SK-N-MC (cell line): ENCODE measurements at regions not wholly inside any gene's neighbourhood (a gene's known extent, or its start where the extent isn't known, plus 50 kb on each side); places are given as distances from the start of the nearest gene placed in this dataset.

Experiments
- DNase-seq: peaks from one replicate; pipeline ENCODE4 v3.0.0-alpha.2; 2011; ENCODE audit warnings: low read depth, low spot score
- H3K27ac ChIP-seq: fragments of 200-600 bp; sonication (generic); 2 replicates; pipeline ENCODE4 v1.5.1; 2016; ENCODE audit warnings: mixed run types
- H3K36me3 ChIP-seq: fragments of 200-600 bp; sonication (generic); 2 replicates; pipeline ENCODE4 v1.6.1; 2017; ENCODE audit warnings: antibody characterized with exemption, low read length, mixed read lengths; ENCODE audit not compliant: insufficient read depth
- H3K4me3 ChIP-seq: fragments of 200-600 bp; sonication (generic); 2 replicates; pipeline ENCODE4 v1.5.1; 2016
- H3K9ac ChIP-seq: fragments of 200-600 bp; sonication (generic); 2 replicates; pipeline ENCODE4 v1.8.0; 2017; ENCODE audit warnings: mixed run types, mixed read lengths; ENCODE audit not compliant: insufficient read length
- H3K9me3 ChIP-seq: fragments of 200-600 bp; sonication (generic); 2 replicates; pipeline ENCODE4 v1.6.1; 2017; ENCODE audit warnings: low read depth, mild to moderate bottlenecking, antibody characterized with exemption, low read length, moderate library complexity, mixed read lengths
- EZH2 ChIP-seq: fragments of 200-600 bp; sonication (generic); IDR thresholded peaks from one replicate; pipeline ENCODE4 v1.6.1; 2017; ENCODE audit warnings: antibody characterized with exemption
- FOXP2 ChIP-seq: optimal IDR thresholded peaks from 2 replicates; pipeline ENCODE3; 2011; ENCODE audit warnings: mild to moderate bottlenecking, moderate library complexity; ENCODE audit not compliant: insufficient read depth; ENCODE audit errors: extremely low read length, control extremely low read depth
- POLR2AphosphoS5 ChIP-seq: IDR thresholded peaks from 2 replicates; pipeline ENCODE4 v1.6.1; 2012; ENCODE audit warnings: mild to moderate bottlenecking, low read depth, low read length, borderline replicate concordance

- no peak overlapping the region for H3K4me3 ChIP-seq
- no peak overlapping the region for H3K27ac ChIP-seq
- H3K9me3 ChIP-seq = no peaks in the 10 kb centered on the region
- TF ChIP-seq FOXP2 (no peak), POLR2AphosphoS5 (no peak), EZH2 (no peak)
- H3K36me3 ChIP-seq = peaks cover 4% of the 10 kb centered on the region; the same call in 1 of the 2 replicates
- no peak overlapping the region for H3K9ac ChIP-seq
- no peak for DNase-seq
Measured at GRCh38 chr14:95425369-95426115, 90.9 kb downstream of the SYNE3 start.

GRCh38 chr14:95424529-95424928 is 91.9 kb downstream of the SYNE3 start:
- Histone ChIP-seq H3K9me3 (no peaks in the 10 kb centered on the region), H3K4me3 (no peak overlapping the region), H3K27ac (no peak overlapping the region), H3K9ac (no peak overlapping the region), H3K36me3 (peaks cover 4% of the 10 kb centered on the region; the same call in 1 of the 2 replicates)
- TF ChIP-seq EZH2 (no peak), FOXP2 (no peak), POLR2AphosphoS5 (no peak)
- no peak for DNase-seq

- Histone ChIP-seq H3K9me3 (no peaks in the 10 kb centered on the region), H3K36me3 (peaks cover 4% of the 10 kb centered on the region; the same call in 1 of the 2 replicates), H3K4me3 (no peak overlapping the region), H3K9ac (no peak overlapping the region), H3K27ac (no peak overlapping the region)
- DNase-seq = no peak
- TF ChIP-seq POLR2AphosphoS5 (no peak), EZH2 (no peak), FOXP2 (no peak)
Measured at GRCh38 chr14:95421741-95422140, 94.7 kb downstream of the SYNE3 start.

GRCh38 chr14:95420060-95420459 is 96.4 kb downstream of the SYNE3 start:
- Histone ChIP-seq H3K4me3 (no peak overlapping the region), H3K9me3 (no peaks in the 10 kb centered on the region), H3K36me3 (peaks cover 4% of the 10 kb centered on the region; the same call in 1 of the 2 replicates), H3K9ac (no peak overlapping the region), H3K27ac (no peak overlapping the region)
- no peak for DNase-seq
- TF ChIP-seq EZH2 = no peak
- no peak for TF ChIP-seq FOXP2
- TF ChIP-seq POLR2AphosphoS5 = no peak

GRCh38 chr14:95419569-95419968 is 96.9 kb downstream of the SYNE3 start:
- Histone ChIP-seq H3K36me3 (peaks cover 4% of the 10 kb centered on the region; the same call in 1 of the 2 replicates), H3K9ac (no peak overlapping the region), H3K9me3 (no peaks in the 10 kb centered on the region), H3K27ac (no peak overlapping the region), H3K4me3 (no peak overlapping the region)
- no peak for DNase-seq
- TF ChIP-seq POLR2AphosphoS5 (no peak), EZH2 (no peak), FOXP2 (no peak)

- DNase-seq = no peak
- Histone ChIP-seq H3K27ac (no peak overlapping the region), H3K9ac (no peak overlapping the region), H3K36me3 (peaks cover 4% of the 10 kb centered on the region; the same call in 1 of the 2 replicates), H3K4me3 (no peak overlapping the region), H3K9me3 (no peaks in the 10 kb centered on the region)
- TF ChIP-seq EZH2 (no peak), POLR2AphosphoS5 (no peak), FOXP2 (no peak)
Measured at GRCh38 chr14:95418858-95419257, 97.6 kb downstream of the SYNE3 start.

- Histone ChIP-seq H3K27ac (no peak overlapping the region), H3K9ac (no peak overlapping the region), H3K4me3 (no peak overlapping the region), H3K36me3 (peaks cover 4% of the 10 kb centered on the region; the same call in 1 of the 2 replicates), H3K9me3 (no peaks in the 10 kb centered on the region)
- no peak for DNase-seq
- TF ChIP-seq EZH2 (no peak), POLR2AphosphoS5 (no peak), FOXP2 (no peak)
Measured at GRCh38 chr14:95417492-95417891, 97.8 kb upstream of the CLMN start.

GRCh38 chr14:95415993-95416392 is 96.3 kb upstream of the CLMN start:
- no peak for DNase-seq
- no peak for TF ChIP-seq EZH2
- no peak for TF ChIP-seq POLR2AphosphoS5
- no peak for TF ChIP-seq FOXP2
- Histone ChIP-seq H3K9me3 (no peaks in the 10 kb centered on the region), H3K9ac (no peak overlapping the region), H3K36me3 (no peaks in the 10 kb centered on the region; the same call in 1 of the 2 replicates), H3K4me3 (no peak overlapping the region), H3K27ac (no peak overlapping the region)
